ENCODE measurements at regions not wholly inside any gene's neighbourhood (a gene's known extent, or its start where the extent isn't known, plus 50 kb on each side); places are given as distances from the start of the nearest gene placed in this dataset.
"Not testable (repeated sequence)": the region's sequence is repeated elsewhere in the genome, so short reads cannot be mapped to it uniquely, and the experiment has no call there.

- no peak for DNase-seq
Measured at GRCh38 chr19:30690525-30690924, 318.3 kb downstream of the ZNF536 start.

DNA sequence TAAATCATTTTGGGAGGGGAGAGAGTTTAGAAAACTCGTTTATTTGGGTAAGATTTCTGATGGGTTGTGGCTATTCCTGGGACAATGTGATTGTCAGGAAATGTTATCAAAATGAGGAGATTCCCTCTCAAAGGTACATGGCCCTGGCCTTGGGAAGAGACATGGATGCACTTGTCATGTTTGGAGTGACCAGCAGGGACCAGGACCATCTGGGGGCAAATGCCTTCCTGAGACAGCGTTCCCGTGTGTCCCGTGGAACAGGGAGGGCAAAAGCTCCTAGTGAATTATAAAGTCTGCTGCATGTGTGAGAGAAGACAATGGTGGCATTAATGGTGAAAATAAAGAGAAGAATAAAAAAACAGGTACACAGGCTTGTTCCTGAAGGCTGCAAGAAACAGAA, 317.3 kb downstream of the ZNF536 start:
- no peak for DNase-seq

DNA sequence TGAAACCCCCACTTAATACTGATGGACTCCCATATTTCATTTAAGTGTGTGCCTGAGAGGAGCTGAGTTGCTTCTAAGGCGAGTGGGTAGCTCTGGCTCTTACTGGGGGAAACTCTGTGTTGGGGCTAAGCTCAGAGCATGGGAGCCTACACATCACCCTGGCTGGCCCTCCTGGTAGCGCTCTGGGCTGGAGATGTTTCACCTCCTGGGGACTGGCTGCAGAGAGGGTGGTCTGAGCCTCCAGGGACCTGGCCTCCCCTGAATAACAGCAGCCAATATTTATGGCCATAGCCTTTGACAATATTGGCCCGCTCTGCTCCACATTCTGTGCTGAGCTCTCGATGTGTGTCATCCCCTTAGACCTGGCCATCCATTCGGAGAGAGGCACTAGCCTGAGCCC, 316.5 kb downstream of the ZNF536 start:
- DNase-seq: no peak

DNA sequence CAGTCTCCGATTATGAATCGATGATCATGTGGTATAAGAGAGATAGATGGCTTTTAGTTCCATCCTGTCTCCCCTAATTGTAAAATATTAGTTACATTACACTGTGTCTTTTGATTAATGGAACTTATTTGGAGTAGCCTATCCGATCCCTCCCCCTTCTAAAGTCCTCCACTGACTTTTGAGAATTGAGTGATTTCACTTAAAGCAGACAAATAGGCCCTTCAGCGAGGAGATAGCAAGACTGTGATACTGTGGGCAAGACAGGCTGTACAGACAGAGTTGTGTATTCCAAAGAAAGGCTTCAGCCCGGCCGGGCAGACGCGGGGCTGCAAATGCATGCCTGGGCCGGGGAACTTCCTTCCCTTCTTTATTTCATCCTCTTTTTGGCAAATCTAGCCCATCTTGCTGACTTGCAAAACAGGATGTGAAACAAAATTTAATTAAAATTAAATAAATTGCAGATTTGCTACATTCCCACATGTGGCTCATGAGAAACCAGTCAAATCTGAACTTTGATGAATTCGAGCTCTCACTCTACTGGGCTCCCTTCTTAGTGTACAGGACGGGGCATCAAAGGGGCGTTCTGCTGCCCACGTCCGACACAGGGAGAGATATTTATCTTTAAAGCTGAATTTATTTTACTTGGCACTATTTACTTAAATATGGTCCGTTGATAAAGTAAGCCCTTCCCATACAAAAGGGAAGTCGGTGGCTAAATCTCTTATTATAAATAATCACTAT, 314.8 kb downstream of the ZNF536 start:
- no peak for DNase-seq

- DNase-seq: no peak
Measured at GRCh38 chr19:30686176-30686820, 314.1 kb downstream of the ZNF536 start.

DNA sequence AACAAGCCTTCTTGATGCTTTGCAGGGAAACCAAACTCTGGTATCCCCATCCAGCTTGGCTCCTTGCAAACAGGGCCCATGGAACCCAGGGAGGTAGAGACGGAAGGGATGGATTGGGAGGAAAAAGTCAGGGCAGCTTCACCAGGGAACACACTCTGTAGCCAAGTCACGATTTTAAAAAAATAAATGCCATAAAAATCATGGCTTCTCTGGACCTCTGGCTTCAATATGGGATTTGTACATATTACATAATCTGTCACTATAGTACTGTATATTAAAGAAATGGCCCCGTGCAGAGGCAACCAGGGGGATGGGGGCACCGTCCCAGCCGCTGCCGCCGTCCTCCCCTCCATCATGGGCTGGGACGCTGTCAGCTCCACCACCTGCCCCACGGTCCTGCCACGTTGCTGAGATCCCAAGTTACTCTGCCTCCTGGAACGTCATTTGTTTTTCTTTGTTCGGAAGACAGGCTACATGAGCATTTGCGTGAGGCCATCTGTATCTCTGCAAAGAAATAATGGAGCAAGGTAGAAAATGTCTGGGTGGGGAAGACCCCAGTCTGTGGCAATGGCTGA, 313.3 kb downstream of the ZNF536 start:
- no peak for DNase-seq

- DNase-seq: no peak
Measured at GRCh38 chr19:30684613-30685012, 312.4 kb downstream of the ZNF536 start.

GRCh38 chr19:30682999-30683536, 310.9 kb downstream of the ZNF536 start:
- DNase-seq: no peak

DNA sequence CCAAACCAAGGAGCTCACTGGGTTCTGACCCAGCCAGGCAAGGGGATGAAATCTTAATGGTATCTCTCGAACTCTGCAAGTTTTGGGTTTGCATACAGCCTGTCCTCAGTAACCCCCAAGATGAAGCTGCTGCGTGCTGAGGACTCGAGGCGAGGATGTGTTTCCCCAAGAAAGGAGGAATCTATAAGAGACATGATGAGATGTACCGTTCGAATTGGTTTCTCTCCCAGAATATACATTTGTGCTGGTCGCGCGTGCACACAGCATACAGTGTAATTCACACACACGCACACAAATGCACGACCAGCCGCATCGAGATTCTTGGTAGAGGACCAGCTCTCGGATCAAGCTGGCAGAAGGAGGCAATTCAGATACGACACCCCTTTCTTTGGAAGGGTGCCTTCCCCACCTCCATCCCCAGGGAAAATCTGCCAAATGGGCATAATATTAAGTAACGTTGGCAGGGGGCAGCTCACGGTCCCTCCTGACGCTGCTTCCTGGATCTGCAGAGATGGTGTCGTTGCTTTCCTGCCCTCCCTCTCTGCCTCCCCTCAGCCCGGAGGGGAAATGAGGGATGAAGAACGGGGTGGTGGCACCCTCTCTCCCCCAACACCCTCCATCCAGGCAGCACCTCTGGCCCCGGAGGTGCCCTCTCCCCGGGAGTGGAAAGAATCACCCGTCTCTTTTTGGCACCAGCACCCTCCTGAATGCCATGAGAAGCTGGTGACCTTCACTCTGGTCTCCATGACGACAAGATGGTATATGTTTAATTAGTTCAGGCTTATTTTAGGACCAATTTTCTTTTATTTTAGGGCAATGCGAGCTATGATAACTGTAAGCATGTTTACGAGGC, 310.2 kb downstream of the ZNF536 start:
- no peak for DNase-seq

GRCh38 chr19:30681162-30682100, 309.2 kb downstream of the ZNF536 start:
- DNase-seq: no peak

- DNase-seq: not testable (repeated sequence)
Measured at GRCh38 chr19:30680399-30680798, 308.2 kb downstream of the ZNF536 start.

DNA sequence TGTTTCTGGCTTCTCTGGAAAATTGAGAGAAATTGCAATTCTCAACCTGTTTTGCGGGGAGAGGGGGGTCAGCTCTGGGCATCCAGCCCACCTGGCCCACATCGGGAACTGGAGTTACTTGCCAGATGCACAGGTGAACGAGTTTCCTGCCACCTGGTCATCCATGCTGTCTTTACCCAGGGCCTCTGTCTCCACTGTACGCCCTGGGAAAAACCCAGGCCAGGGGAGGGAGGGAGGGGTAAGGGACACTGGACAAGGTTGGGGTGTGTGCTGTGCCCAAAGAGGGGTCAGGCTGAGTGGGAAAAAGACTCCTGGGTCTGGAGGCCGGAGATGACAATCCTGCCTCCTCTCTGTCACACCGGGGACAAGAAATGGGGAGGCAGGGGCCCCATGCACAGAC, 307.6 kb downstream of the ZNF536 start:
- no peak for DNase-seq

GRCh38 chr19:30679153-30679702, 307.0 kb downstream of the ZNF536 start:
- DNase-seq: no peak

DNA sequence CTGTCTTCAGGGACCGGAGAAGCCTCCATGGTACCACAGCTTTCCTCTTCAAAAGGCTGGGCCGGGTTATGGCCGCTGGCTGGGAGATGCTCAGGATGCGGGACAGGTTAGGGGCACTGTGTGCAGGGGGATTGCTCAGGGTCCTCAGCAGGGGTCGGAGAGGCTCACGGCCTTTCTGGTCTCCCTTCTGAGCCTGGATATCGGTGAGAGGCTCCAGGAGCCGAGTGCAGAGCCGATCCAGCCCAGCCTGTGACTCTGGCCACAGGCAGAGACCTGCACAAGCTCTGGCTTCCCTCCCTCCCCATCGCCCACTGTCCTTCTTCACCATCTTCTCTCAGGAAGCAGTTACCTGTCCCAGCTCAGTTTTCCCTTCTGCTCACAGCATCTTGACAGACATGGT, 306.0 kb downstream of the ZNF536 start:
- DNase-seq: no peak

GRCh38 chr19:30677702-30678101, 305.5 kb downstream of the ZNF536 start:
- no peak for DNase-seq

GRCh38 chr19:30676990-30677679, 305.0 kb downstream of the ZNF536 start:
- DNase-seq: no peak

GRCh38 chr19:30675086-30675485, 302.9 kb downstream of the ZNF536 start:
- no peak for DNase-seq

DNA sequence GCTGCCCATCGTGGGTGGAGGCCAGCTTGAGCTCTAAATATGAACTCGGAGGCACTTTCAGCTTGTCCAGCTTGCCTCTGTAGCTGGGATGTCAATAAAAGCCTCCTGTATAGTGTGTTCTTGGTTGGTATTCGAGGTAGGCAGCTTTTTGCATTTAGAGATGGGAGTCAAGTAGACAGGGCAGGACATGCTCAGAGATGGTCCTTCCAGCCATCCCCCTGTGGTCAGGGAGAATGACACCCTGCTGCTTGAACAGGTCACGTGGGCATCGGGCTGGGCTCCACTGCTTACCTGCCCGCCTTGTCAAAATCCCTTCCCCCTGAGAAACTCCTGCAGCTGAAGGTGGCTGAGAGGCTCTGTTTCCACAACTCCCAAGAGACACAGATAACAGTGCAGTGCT, 302.5 kb downstream of the ZNF536 start:
- no peak for DNase-seq

GRCh38 chr19:30673336-30673735, 301.2 kb downstream of the ZNF536 start:
- DNase-seq: no peak

GRCh38 chr19:30672926-30673325, 300.7 kb downstream of the ZNF536 start:
- DNase-seq: no peak

- DNase-seq: no peak
Measured at GRCh38 chr19:30671622-30672051, 299.5 kb downstream of the ZNF536 start.

Data from NCI-H1436 treated with DMSO at 0.1 percent for 48 hours (cell line).